ENCODE measurements at regions not wholly inside any gene's neighbourhood (a gene's known extent, or its start where the extent isn't known, plus 50 kb on each side); places are given as distances from the start of the nearest gene placed in this dataset.
"Not testable (repeated sequence)": the region's sequence is repeated elsewhere in the genome, so short reads cannot be mapped to it uniquely, and the experiment has no call there.

- DNase-seq = no peak
Measured at GRCh38 chr14:27642251-27642866, 1044.5 kb upstream of the NOVA1 start.

GRCh38 chr14:27660683-27661082 is 1062.8 kb upstream of the NOVA1 start:
- DNase-seq = no peak

GRCh38 chr14:27668531-27668930 is 1070.7 kb upstream of the NOVA1 start:
- DNase-seq = no peak

GRCh38 chr14:27672047-27672446 is 1074.2 kb upstream of the NOVA1 start:
- DNase-seq = no peak

- DNase-seq = not testable (repeated sequence)
Measured at GRCh38 chr14:27672811-27673737, 1075.2 kb upstream of the NOVA1 start.

- no peak for DNase-seq
Measured at GRCh38 chr14:27686137-27686536, 1080.5 kb upstream of the FOXG1 start.

GRCh38 chr14:27688841-27689444 is 1077.6 kb upstream of the FOXG1 start:
- no peak for DNase-seq

- DNase-seq = no peak
Measured at GRCh38 chr14:27712364-27712763, 1054.2 kb upstream of the FOXG1 start.

- no peak for DNase-seq
Measured at GRCh38 chr14:27715561-27715960, 1051.0 kb upstream of the FOXG1 start.

GRCh38 chr14:27721760-27722159 is 1044.8 kb upstream of the FOXG1 start:
- no peak for DNase-seq

- no peak for DNase-seq
Measured at GRCh38 chr14:27725482-27725881, 1041.1 kb upstream of the FOXG1 start.

GRCh38 chr14:27727251-27727770 is 1039.3 kb upstream of the FOXG1 start:
- no peak for DNase-seq

- DNase-seq = no peak
Measured at GRCh38 chr14:27730204-27730603, 1036.4 kb upstream of the FOXG1 start.

- DNase-seq = no peak
Measured at GRCh38 chr14:27739657-27740156, 1026.9 kb upstream of the FOXG1 start.

GRCh38 chr14:27750114-27750513 is 1016.5 kb upstream of the FOXG1 start:
- no peak for DNase-seq

GRCh38 chr14:27757642-27758041 is 1008.9 kb upstream of the FOXG1 start:
- not testable (repeated sequence) for DNase-seq

GRCh38 chr14:27760367-27760766 is 1006.2 kb upstream of the FOXG1 start:
- DNase-seq = not testable (repeated sequence)

- DNase-seq = not testable (repeated sequence)
Measured at GRCh38 chr14:27799066-27800028, 967.2 kb upstream of the FOXG1 start.

- DNase-seq = not testable (repeated sequence)
Measured at GRCh38 chr14:27817746-27818430, 948.7 kb upstream of the FOXG1 start.

- not testable (repeated sequence) for DNase-seq
Measured at GRCh38 chr14:27826149-27826548, 940.4 kb upstream of the FOXG1 start.

GRCh38 chr14:27831978-27832377 is 934.6 kb upstream of the FOXG1 start:
- DNase-seq = not testable (repeated sequence)
